MM.1S (cell line): ENCODE measurements at regions not wholly inside any gene's neighbourhood (a gene's known extent, or its start where the extent isn't known, plus 50 kb on each side); places are given as distances from the start of the nearest gene placed in this dataset.

Experiments
- EZH2 ChIP-seq: fragments of 300-600 bp; sonication (generic); optimal IDR thresholded peaks from 2 replicates; pipeline ENCODE3; 2017; ENCODE audit warnings: low read depth, mild to moderate bottlenecking, antibody characterized with exemption, low read length, mixed read lengths
- EZH2phosphoT487 ChIP-seq: fragments of 300-600 bp; sonication (generic); IDR thresholded peaks from 2 replicates; pipeline ENCODE4 v1.6.1; 2018; ENCODE audit warnings: antibody characterized with exemption, low read length
- TF ChIP-seq, protein P1 (sequence below): fragments of 300-600 bp; sonication (generic); IDR thresholded peaks from 2 replicates; pipeline ENCODE4 v1.5.1; 2016; ENCODE audit warnings: antibody characterized with exemption, low read length, mixed read lengths

DNA sequence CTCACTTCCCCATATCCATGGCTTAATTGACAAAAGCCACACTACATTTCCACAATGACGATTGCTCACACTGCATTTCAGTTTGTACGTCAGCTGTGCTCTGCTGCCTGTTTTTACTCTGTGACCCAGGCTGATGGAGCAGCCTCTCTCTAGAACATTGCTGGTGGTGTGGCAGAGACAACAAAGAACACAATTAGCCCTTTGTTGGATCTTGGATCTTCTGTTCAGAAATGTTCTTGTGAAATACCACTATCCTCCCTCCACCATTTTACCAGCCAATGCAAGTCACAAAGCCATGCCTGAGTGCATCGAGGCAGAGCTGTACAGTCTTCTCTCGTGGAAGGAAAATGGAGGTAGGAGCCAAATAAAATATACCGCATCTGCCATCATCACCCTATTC, 56.9 kb upstream of the TBC1D5 start:
- TF ChIP-seq, protein P1, sequence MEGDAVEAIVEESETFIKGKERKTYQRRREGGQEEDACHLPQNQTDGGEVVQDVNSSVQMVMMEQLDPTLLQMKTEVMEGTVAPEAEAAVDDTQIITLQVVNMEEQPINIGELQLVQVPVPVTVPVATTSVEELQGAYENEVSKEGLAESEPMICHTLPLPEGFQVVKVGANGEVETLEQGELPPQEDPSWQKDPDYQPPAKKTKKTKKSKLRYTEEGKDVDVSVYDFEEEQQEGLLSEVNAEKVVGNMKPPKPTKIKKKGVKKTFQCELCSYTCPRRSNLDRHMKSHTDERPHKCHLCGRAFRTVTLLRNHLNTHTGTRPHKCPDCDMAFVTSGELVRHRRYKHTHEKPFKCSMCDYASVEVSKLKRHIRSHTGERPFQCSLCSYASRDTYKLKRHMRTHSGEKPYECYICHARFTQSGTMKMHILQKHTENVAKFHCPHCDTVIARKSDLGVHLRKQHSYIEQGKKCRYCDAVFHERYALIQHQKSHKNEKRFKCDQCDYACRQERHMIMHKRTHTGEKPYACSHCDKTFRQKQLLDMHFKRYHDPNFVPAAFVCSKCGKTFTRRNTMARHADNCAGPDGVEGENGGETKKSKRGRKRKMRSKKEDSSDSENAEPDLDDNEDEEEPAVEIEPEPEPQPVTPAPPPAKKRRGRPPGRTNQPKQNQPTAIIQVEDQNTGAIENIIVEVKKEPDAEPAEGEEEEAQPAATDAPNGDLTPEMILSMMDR = no peak
- TF ChIP-seq EZH2 (no peak), EZH2phosphoT487 (no peak)
